GM12872 (cell line): ENCODE measurements at regions not wholly inside any gene's neighbourhood (a gene's known extent, or its start where the extent isn't known, plus 50 kb on each side); places are given as distances from the start of the nearest gene placed in this dataset.

Source experiments
- TF ChIP-seq, protein P1 (sequence below): IDR thresholded peaks from 3 replicates; pipeline ENCODE4 v1.5.1; 2011; ENCODE audit warnings: low read depth, mild to moderate bottlenecking, low read length, moderate library complexity; ENCODE audit not compliant: insufficient read depth

DNA sequence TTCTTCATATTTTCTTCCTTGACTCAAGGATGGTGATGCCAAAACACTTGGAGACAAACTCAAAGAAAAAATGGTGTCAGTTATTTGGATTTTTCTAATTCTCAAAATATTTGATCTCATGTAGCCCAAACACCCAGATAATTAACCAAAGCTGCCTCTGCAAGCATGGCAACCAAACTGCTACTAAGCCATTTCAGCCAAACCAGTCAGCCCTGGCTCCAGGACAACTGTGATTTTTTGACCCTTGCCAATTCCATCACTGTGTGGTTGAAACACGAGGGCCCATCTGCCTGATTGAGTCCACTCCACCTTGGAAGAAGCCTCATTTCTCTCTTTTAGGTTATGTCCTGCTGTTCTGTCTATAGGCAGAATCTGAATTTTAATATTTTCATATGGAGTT, 277.4 kb downstream of the BLID start:
- TF ChIP-seq, protein P1, sequence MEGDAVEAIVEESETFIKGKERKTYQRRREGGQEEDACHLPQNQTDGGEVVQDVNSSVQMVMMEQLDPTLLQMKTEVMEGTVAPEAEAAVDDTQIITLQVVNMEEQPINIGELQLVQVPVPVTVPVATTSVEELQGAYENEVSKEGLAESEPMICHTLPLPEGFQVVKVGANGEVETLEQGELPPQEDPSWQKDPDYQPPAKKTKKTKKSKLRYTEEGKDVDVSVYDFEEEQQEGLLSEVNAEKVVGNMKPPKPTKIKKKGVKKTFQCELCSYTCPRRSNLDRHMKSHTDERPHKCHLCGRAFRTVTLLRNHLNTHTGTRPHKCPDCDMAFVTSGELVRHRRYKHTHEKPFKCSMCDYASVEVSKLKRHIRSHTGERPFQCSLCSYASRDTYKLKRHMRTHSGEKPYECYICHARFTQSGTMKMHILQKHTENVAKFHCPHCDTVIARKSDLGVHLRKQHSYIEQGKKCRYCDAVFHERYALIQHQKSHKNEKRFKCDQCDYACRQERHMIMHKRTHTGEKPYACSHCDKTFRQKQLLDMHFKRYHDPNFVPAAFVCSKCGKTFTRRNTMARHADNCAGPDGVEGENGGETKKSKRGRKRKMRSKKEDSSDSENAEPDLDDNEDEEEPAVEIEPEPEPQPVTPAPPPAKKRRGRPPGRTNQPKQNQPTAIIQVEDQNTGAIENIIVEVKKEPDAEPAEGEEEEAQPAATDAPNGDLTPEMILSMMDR = no peak

DNA sequence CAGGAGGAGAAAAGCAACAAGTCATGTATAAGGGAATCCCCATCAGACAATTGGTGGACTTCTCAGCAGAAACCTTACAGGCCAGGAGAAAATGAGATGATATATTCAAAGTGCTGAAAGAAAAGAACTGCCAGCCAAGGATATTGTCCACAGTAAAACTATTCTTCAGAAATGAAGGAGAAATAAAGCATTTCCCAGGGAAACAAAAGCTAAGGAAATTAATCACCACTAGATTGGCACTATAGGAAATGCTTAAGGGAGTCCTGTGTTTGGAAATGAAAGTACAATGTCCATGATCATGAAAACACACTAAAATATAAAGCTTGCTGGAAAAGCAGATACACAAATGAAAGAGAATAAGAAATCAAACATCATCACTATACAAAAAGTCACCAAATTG, 282.0 kb downstream of the BLID start:
- TF ChIP-seq, protein P1 = no peak

DNA sequence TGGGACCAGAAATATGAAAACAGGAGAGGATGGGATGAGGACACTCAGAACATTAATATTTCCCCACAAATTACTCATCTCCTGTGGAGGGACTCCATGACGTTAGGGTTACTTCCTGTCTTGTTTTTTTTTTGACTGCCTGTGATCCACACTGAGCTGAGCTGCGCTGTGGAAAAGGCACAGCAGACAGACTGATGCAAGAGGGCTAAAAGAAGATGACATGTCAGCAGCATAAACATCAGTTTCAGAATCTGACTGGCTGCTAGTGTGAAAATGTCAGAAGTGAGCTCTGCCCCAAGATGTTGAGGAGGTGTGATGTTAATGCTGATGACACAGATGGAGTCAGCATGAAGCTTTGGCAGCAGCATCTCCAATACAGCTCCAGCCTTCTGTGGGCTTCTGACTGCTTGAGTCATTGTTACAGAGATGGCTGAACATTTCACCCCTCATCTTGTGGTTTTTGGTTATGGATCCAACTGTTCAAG, 286.8 kb downstream of the BLID start:
- TF ChIP-seq, protein P1 = no peak

DNA sequence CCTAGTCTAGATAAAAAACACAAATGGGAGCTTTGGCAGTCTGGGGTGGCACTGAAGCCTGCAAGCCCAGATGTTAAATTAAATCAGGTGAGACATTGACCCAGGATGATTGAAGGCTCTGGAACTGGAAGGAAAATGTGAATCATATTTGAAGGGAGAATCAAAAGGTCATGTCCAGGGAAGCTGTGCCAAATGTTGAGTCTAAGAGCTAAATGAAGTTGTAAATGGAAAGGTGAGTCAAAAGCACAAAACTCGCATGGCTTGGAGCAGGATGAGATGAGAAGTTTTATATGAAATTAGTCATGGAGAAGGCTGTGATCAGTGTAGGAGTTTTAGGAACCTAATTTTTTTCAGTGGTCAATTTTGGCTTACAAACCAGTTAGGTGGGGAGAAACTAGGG, 301.1 kb downstream of the BLID start:
- TF ChIP-seq, protein P1 = no peak

DNA sequence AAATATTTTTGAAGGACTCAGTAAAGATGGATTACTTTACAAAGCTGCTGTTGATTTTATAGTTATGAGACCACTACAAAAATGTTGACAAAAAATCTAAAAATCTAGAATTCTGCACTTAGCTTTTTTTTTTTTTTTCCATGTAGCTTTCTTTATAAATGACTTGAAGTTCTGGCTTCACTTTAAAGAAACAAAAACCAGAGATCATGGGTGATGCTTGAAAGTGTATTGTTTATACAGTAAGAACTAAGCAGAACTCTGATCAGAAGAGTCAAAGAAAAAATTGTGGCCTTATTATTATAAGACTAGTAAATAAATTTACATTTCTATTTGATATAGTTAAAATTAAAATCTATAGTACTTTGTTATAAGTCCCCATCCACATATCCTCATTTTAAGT, 301.7 kb downstream of the BLID start:
- TF ChIP-seq, protein P1 = no peak

DNA sequence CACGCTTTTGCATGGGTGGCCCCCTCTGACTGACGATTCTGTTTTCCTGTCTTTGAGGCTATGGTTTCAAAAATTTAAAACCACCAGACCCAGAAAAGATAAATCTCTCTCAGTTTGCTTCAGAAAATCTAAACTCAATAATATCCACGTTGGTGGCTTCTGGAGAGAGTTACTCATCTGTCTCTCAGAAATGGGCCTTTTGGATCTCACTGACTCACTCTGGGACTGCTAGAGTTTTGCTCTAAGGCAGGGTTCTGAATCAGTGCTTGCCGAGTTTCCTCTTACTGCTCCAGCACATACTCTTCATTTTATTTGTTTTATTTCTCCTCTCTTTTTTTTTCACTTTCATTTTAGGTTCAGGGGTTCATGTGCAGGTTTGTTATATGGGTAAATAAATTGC, 305.7 kb downstream of the BLID start:
- TF ChIP-seq, protein P1 = no peak

DNA sequence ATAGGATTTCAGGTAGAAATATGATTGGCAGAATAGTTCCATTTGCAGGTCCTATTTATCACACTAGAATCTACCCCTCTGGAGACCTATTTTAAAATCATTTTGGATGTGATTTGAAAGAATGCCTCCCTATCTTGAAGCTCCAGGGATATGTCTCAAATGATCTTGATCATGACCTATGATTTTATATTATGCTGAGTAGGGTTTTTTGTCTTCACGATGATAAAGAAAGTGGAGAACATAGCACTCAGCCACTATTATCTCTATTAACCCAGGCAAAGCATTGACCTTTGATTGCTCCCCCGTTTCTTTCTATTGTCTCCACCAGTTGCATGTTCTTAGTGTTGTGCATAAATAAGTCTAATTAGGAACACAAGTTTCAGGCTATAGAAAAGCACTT, 307.9 kb downstream of the BLID start:
- TF ChIP-seq, protein P1 = no peak

DNA sequence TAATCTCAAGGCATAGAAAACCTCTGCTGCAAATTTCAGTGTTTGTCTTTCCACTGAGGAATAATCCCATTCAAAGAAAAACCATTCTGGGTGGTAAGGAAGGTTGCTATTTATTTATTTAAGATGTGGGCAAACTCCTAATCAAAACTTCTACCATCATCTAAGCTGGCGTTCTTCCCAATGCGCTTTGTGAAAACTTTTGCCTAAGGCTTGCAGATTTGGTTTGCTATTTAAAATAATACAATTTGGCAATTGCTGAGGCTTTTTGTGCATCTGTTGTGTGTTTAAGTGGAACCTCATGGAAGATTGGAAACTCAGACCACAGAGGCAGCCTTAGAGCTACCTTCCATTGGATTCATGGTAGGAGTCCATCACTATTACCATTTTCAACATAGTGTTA, 309.0 kb downstream of the BLID start:
- TF ChIP-seq, protein P1 = no peak
